Fibroblast of lung (primary cell): ENCODE measurements at regions not wholly inside any gene's neighbourhood (a gene's known extent, or its start where the extent isn't known, plus 50 kb on each side); places are given as distances from the start of the nearest gene placed in this dataset.

ENCODE experiments used
- CTCF ChIP-seq, 2 donors: IDR thresholded peaks in 1 of 2; conservative IDR thresholded peaks in 1 of 2; 1 replicate in 1 of 2; 2 replicates in 1 of 2; pipeline ENCODE4 v1.5.1; 2011 to 2012; ENCODE audit warnings: low read length in 2 of 2, control low read depth in 1 of 2, inconsistent platforms in 1 of 2, low read depth in 1 of 2, mild to moderate bottlenecking in 1 of 2
- EZH2 ChIP-seq: IDR thresholded peaks from 2 replicates; pipeline ENCODE4 v1.5.1; 2012; ENCODE audit warnings: low read length, control low read depth, mild to moderate bottlenecking; ENCODE audit errors: missing control alignments

GRCh38 chr1:4273747-4274146, 373.7 kb upstream of the C1orf174 start:
- TF ChIP-seq EZH2 (no peak), CTCF (conservative IDR thresholded peaks at IDR 0.05 in 1 of 2, IDR thresholded peaks at IDR 0.05 in 1 of 2; ENCODE audit: low read depth in 1 of 2, low read length in 2 of 2) (no peak)
